HEK293 (cell line): ENCODE measurements at regions not wholly inside any gene's neighbourhood (a gene's known extent, or its start where the extent isn't known, plus 50 kb on each side); places are given as distances from the start of the nearest gene placed in this dataset.
A peak's percentile ranks its signal among the peaks of the same experiment; 100 is the strongest.

Experiments
- CTCF ChIA-PET: fragments of 350-600 bp; formaldehyde crosslinking; extraction: SDS; loops from one replicate; lab custom pipeline; 2021; ENCODE audit warnings: antibody characterized with exemption; lab: Yijun Ruan, JAX
- POLR2A ChIA-PET: fragments of 300-600 bp; formaldehyde crosslinking; extraction: SDS; loops from one replicate; lab custom pipeline; 2020; ENCODE audit warnings: antibody characterized with exemption, inconsistent platforms; lab: Yijun Ruan, JAX
- H3K27ac ChIP-seq: fragments of 200-500 bp; sonication (Bioruptor generic); 2 replicates; pipeline ENCODE4 v1.5.1; 2014; ENCODE audit warnings: low read depth, low read length, control low read depth, inconsistent platforms; ENCODE audit errors: extremely low read depth
- H3K36me3 ChIP-seq, 2 experiments: fragments of 200-500 bp in 1 of 2; sonication (Bioruptor generic) in 1 of 2; 1 replicate in 1 of 2; 2 replicates in 1 of 2; pipeline ENCODE4 v1.5.1; 2014 to 2017; ENCODE audit warnings: inconsistent platforms in 2 of 2, low read length in 2 of 2; ENCODE audit not compliant: control insufficient read depth in 2 of 2, insufficient read depth in 1 of 2
- H3K4me1 ChIP-seq: fragments of 200-500 bp; sonication (Bioruptor generic); 2 replicates; pipeline ENCODE4 v1.5.1; 2014; ENCODE audit warnings: mild to moderate bottlenecking, low read length, inconsistent platforms; ENCODE audit not compliant: control insufficient read depth, insufficient read depth
- H3K4me3 ChIP-seq: 2 replicates; pipeline ENCODE4 v1.5.1; 2011; ENCODE audit warnings: low read depth, mild to moderate bottlenecking, control low read depth, low read length, moderate library complexity
- H3K9me3 ChIP-seq: fragments of 200-500 bp; sonication (Bioruptor generic); 2 replicates; pipeline ENCODE4 v1.5.1; 2014; ENCODE audit warnings: low read depth, low read length, inconsistent platforms; ENCODE audit not compliant: control insufficient read depth, insufficient read depth
- BCL11A ChIP-seq: fragments of 450-650 bp; formaldehyde crosslinking; IDR thresholded peaks from 2 replicates; pipeline ENCODE4 v1.5.1; 2016; ENCODE audit warnings: low read depth, missing biosample characterization, missing genetic modification characterization
- BCL11B ChIP-seq: fragments of 450-650 bp; formaldehyde crosslinking; IDR thresholded peaks from 2 replicates; pipeline ENCODE4 v1.5.1; 2016; ENCODE audit warnings: low read depth, missing biosample characterization, missing genetic modification characterization
- BCL6B ChIP-seq: fragments of 450-650 bp; formaldehyde crosslinking; IDR thresholded peaks from 2 replicates; pipeline ENCODE4 v1.5.1; 2017; ENCODE audit warnings: missing biosample characterization, missing genetic modification characterization
- EGR2 ChIP-seq: fragments of 450-650 bp; formaldehyde crosslinking; IDR thresholded peaks from 2 replicates; pipeline ENCODE4 v1.5.1; 2016; ENCODE audit warnings: low read depth, missing biosample characterization, missing genetic modification characterization
- GLI2 ChIP-seq: fragments of 450-650 bp; formaldehyde crosslinking; IDR thresholded peaks from 2 replicates; pipeline ENCODE4; 2017; ENCODE audit warnings: missing biosample characterization, missing genetic modification characterization, low read depth, borderline replicate concordance
- KLF8 ChIP-seq: fragments of 450-650 bp; formaldehyde crosslinking; IDR thresholded peaks from 2 replicates; pipeline ENCODE4 v1.5.1; 2016; ENCODE audit warnings: missing biosample characterization, missing genetic modification characterization
- KLF9 ChIP-seq: fragments of 450-650 bp; formaldehyde crosslinking; IDR thresholded peaks from 2 replicates; pipeline ENCODE4 v1.5.1; 2016; ENCODE audit warnings: missing biosample characterization, missing genetic modification characterization, low read depth
- OSR2 ChIP-seq: fragments of 450-650 bp; formaldehyde crosslinking; IDR thresholded peaks from 2 replicates; pipeline ENCODE4 v1.5.1; 2016; ENCODE audit warnings: missing biosample characterization, missing genetic modification characterization
- PRDM4 ChIP-seq: fragments of 450-650 bp; formaldehyde crosslinking; IDR thresholded peaks from 2 replicates; pipeline ENCODE4 v1.5.1; 2017; ENCODE audit warnings: missing biosample characterization, missing genetic modification characterization
- SCRT2 ChIP-seq: fragments of 450-650 bp; formaldehyde crosslinking; IDR thresholded peaks from 2 replicates; pipeline ENCODE4 v1.5.1; 2016; ENCODE audit warnings: missing biosample characterization, missing genetic modification characterization
- YY2 ChIP-seq: fragments of 450-650 bp; formaldehyde crosslinking; IDR thresholded peaks from 2 replicates; pipeline ENCODE4 v1.5.1; 2016; ENCODE audit warnings: missing biosample characterization, missing genetic modification characterization
- ZFP69B ChIP-seq: fragments of 450-650 bp; formaldehyde crosslinking; IDR thresholded peaks from 2 replicates; pipeline ENCODE4 v1.5.1; 2016; ENCODE audit warnings: missing biosample characterization, missing genetic modification characterization
- ZNF146 ChIP-seq: fragments of 450-650 bp; formaldehyde crosslinking; IDR thresholded peaks from 2 replicates; pipeline ENCODE4 v1.5.1; 2016; ENCODE audit warnings: missing biosample characterization, missing genetic modification characterization
- ZNF184 ChIP-seq: fragments of 450-650 bp; IDR thresholded peaks from 2 replicates; pipeline ENCODE4 v1.5.1; 2018; ENCODE audit warnings: missing biosample characterization, mild to moderate bottlenecking, missing genetic modification characterization
- ZNF223 ChIP-seq: fragments of 450-650 bp; formaldehyde crosslinking; IDR thresholded peaks from 2 replicates; pipeline ENCODE4 v1.5.1; 2016; ENCODE audit warnings: missing biosample characterization, missing genetic modification characterization
- ZNF24 ChIP-seq: fragments of 450-650 bp; formaldehyde crosslinking; IDR thresholded peaks from 2 replicates; pipeline ENCODE4 v1.5.1; 2016; ENCODE audit warnings: missing biosample characterization, missing genetic modification characterization
- ZNF280C ChIP-seq: fragments of 450-650 bp; formaldehyde crosslinking; IDR thresholded peaks from 2 replicates; pipeline ENCODE4 v1.5.1; 2016; ENCODE audit warnings: missing biosample characterization, missing genetic modification characterization
- ZNF501 ChIP-seq: fragments of 450-650 bp; formaldehyde crosslinking; IDR thresholded peaks from 2 replicates; pipeline ENCODE4 v1.5.1; 2016; ENCODE audit warnings: missing biosample characterization, missing genetic modification characterization
- ZNF513 ChIP-seq: fragments of 450-650 bp; IDR thresholded peaks from 2 replicates; pipeline ENCODE4 v1.5.1; 2018; ENCODE audit warnings: missing biosample characterization, missing genetic modification characterization
- ZNF561 ChIP-seq: fragments of 450-650 bp; IDR thresholded peaks from 2 replicates; pipeline ENCODE4 v1.5.1; 2018; ENCODE audit warnings: missing biosample characterization, missing genetic modification characterization, borderline replicate concordance
- ZNF596 ChIP-seq: fragments of 450-650 bp; IDR thresholded peaks from 2 replicates; pipeline ENCODE4 v1.5.0; 2018; ENCODE audit warnings: missing biosample characterization, mild to moderate bottlenecking, missing genetic modification characterization, moderate library complexity
- ZNF639 ChIP-seq: fragments of 450-650 bp; formaldehyde crosslinking; IDR thresholded peaks from 2 replicates; pipeline ENCODE4 v1.5.1; 2016; ENCODE audit warnings: missing biosample characterization, missing genetic modification characterization
- ZNF654 ChIP-seq: fragments of 450-650 bp; formaldehyde crosslinking; IDR thresholded peaks from 2 replicates; pipeline ENCODE4 v1.5.1; 2016; ENCODE audit warnings: low read depth, missing biosample characterization, missing genetic modification characterization
- ZNF658 ChIP-seq: fragments of 450-650 bp; formaldehyde crosslinking; IDR thresholded peaks from 2 replicates; pipeline ENCODE4; 2016; ENCODE audit warnings: missing biosample characterization, missing genetic modification characterization

GRCh38 chr4:79653871-79654270, 245.8 kb upstream of the GK2 start:
- TF ChIP-seq ZNF654 (tag by site-specific recombination) (no peak), ZNF513 (tag by site-specific recombination) (no peak), ZNF223 (tag by site-specific recombination) (no peak), ZNF280C (tag by site-specific recombination) (no peak), ZNF658 (tag by site-specific recombination) (no peak), EGR2 (tag by site-specific recombination) (no peak), BCL11B (tag by site-specific recombination) (no peak), ZNF596 (tag by site-specific recombination) (no peak), ZNF501 (tag by site-specific recombination) (no peak), ZNF146 (tag by site-specific recombination) (no peak)
- no peaks in the 10 kb centered on the region for H3K9me3 ChIP-seq
- peaks cover 7% of the 10 kb centered on the region for H3K4me1 ChIP-seq
- H3K36me3 ChIP-seq = no peaks in the 10 kb centered on the region
- H3K27ac ChIP-seq = no peak overlapping the region
- CTCF ChIA-PET = no interaction called here
- POLR2A ChIA-PET = no interaction called here
- H3K4me3 ChIP-seq = no peak overlapping the region

- H3K36me3 ChIP-seq = no peaks in the 10 kb centered on the region
- H3K9me3 ChIP-seq = no peaks in the 10 kb centered on the region
- peaks cover 7% of the 10 kb centered on the region for H3K4me1 ChIP-seq
- no peak overlapping the region for H3K4me3 ChIP-seq
- POLR2A ChIA-PET = no interaction called here
- CTCF ChIA-PET = no interaction called here
- H3K27ac ChIP-seq = no peak overlapping the region
- TF ChIP-seq KLF9 (tag by site-specific recombination) = no peak
Observed at GRCh38 chr4:79652738-79653137, 244.7 kb upstream of the GK2 start.

- H3K4me3 ChIP-seq = no peak overlapping the region
- H3K9me3 ChIP-seq = no peaks in the 10 kb centered on the region
- H3K27ac ChIP-seq = no peak overlapping the region
- POLR2A ChIA-PET = no interaction called here
- peaks cover 7% of the 10 kb centered on the region for H3K4me1 ChIP-seq
- H3K36me3 ChIP-seq = no peaks in the 10 kb centered on the region
- CTCF ChIA-PET = no interaction called here
- TF ChIP-seq ZNF184 (tag by site-specific recombination) (0 out of 2 replicates have a peak, but pooled peaks have one; percentile 30), ZFP69B (tag by site-specific recombination) (no peak), BCL11A (tag by site-specific recombination) (0 out of 2 replicates have a peak, but pooled peaks have one; percentile 13), GLI2 (tag by site-specific recombination) (peak; percentile 34; the same call in 1 of the 2 replicates), KLF8 (tag by site-specific recombination) (0 out of 2 replicates have a peak, but pooled peaks have one; percentile 42), ZNF24 (tag by site-specific recombination) (no peak), YY2 (tag by site-specific recombination) (no peak), OSR2 (tag by site-specific recombination) (peak; percentile 61; the same call in 1 of the 2 replicates), ZNF639 (tag by site-specific recombination) (no peak), ZNF561 (tag by site-specific recombination) (no peak), PRDM4 (tag by site-specific recombination) (no peak), SCRT2 (tag by site-specific recombination) (peak; percentile 34; the same call in 1 of the 2 replicates), BCL6B (tag by site-specific recombination) (0 out of 2 replicates have a peak, but pooled peaks have one; percentile 57)
Observed at GRCh38 chr4:79652232-79652631, 244.2 kb upstream of the GK2 start.
